OCI-LY1 (cell line): ENCODE measurements at regions not wholly inside any gene's neighbourhood (a gene's known extent, or its start where the extent isn't known, plus 50 kb on each side); places are given as distances from the start of the nearest gene placed in this dataset.

Experiments used
- EZH2 ChIP-seq: fragments of 200-600 bp; sonication (generic), shearing (Covaris generic); IDR thresholded peaks from 2 replicates; pipeline ENCODE4 v1.8.0; 2017; ENCODE audit warnings: borderline replicate concordance, mixed run types, mild to moderate bottlenecking, antibody characterized with exemption, low read length, moderate library complexity, mixed read lengths
- TF ChIP-seq, protein P1 (sequence below): fragments of 200-600 bp; sonication (generic), shearing (Covaris generic); IDR thresholded peaks from 2 replicates; pipeline ENCODE4 v1.5.1; 2017; ENCODE audit warnings: mild to moderate bottlenecking, antibody characterized with exemption, low read length, moderate library complexity, mixed read lengths

DNA sequence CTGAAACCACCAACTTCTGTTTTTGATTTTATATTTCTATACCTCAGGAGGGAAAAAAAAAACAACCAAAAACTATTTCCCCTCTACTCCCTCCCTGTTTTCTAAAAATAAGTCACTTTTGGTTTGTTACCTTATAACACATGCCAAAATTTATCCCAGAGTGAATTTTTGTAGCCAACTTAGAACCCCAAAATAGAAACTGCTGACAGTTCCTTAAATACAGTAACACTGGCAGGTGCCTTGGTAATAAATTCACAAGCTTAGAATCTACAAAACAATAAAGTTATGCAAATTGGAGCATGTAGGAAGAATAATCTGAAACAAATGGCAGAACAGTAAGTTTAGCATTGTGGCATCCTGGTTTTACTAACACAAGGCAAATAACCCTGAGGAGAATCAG lies 165.0 kb upstream of the HDAC9 start:
- TF ChIP-seq, protein P1, sequence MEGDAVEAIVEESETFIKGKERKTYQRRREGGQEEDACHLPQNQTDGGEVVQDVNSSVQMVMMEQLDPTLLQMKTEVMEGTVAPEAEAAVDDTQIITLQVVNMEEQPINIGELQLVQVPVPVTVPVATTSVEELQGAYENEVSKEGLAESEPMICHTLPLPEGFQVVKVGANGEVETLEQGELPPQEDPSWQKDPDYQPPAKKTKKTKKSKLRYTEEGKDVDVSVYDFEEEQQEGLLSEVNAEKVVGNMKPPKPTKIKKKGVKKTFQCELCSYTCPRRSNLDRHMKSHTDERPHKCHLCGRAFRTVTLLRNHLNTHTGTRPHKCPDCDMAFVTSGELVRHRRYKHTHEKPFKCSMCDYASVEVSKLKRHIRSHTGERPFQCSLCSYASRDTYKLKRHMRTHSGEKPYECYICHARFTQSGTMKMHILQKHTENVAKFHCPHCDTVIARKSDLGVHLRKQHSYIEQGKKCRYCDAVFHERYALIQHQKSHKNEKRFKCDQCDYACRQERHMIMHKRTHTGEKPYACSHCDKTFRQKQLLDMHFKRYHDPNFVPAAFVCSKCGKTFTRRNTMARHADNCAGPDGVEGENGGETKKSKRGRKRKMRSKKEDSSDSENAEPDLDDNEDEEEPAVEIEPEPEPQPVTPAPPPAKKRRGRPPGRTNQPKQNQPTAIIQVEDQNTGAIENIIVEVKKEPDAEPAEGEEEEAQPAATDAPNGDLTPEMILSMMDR = no peak
- no peak for TF ChIP-seq EZH2
